Parathyroid adenoma (tissue), 2 donors: ENCODE measurements at regions not wholly inside any gene's neighbourhood (a gene's known extent, or its start where the extent isn't known, plus 50 kb on each side); places are given as distances from the start of the nearest gene placed in this dataset.

Source experiments
- H2AFZ ChIP-seq: fragments of 300-600 bp; sonication (generic); one replicate; pipeline ENCODE4 v1.7.0; 2017; ENCODE audit warnings: antibody characterized with exemption, mild to moderate bottlenecking
- H3K27ac ChIP-seq: fragments of 300-600 bp; sonication (generic); one replicate; pipeline ENCODE4 v1.7.0; 2017
- H3K27me3 ChIP-seq: fragments of 300-600 bp; sonication (generic); one replicate; pipeline ENCODE4 v1.7.0; 2017; ENCODE audit warnings: low read length; ENCODE audit not compliant: control insufficient read depth, insufficient read depth
- H3K36me3 ChIP-seq: fragments of 300-600 bp; sonication (generic); one replicate; pipeline ENCODE4 v1.7.0; 2017; ENCODE audit warnings: low read length; ENCODE audit not compliant: control insufficient read depth, insufficient read depth
- H3K4me1 ChIP-seq: fragments of 300-600 bp; sonication (generic); one replicate; pipeline ENCODE4 v1.7.0; 2017; ENCODE audit warnings: control low read depth
- H3K4me2 ChIP-seq: fragments of 300-600 bp; sonication (generic); one replicate; pipeline ENCODE4 v1.7.0; 2017; ENCODE audit warnings: low read length
- H3K4me3 ChIP-seq: fragments of 300-600 bp; sonication (generic); one replicate; pipeline ENCODE4 v1.7.0; 2017; ENCODE audit warnings: low read depth, low read length
- H3K79me2 ChIP-seq: fragments of 300-600 bp; sonication (generic); one replicate; pipeline ENCODE4 v1.7.0; 2017; ENCODE audit warnings: control low read depth
- H3K9ac ChIP-seq: fragments of 300-600 bp; sonication (generic); one replicate; pipeline ENCODE4 v1.7.0; 2017; ENCODE audit warnings: mild to moderate bottlenecking
- H3K9me3 ChIP-seq: fragments of 300-600 bp; sonication (generic); one replicate; pipeline ENCODE4 v1.7.0; 2017; ENCODE audit warnings: low read length; ENCODE audit not compliant: control insufficient read depth
- CTCF ChIP-seq: fragments of 300-600 bp; sonication (generic); IDR thresholded peaks from one replicate; pipeline ENCODE4 v1.7.0; 2017; ENCODE audit warnings: antibody characterized with exemption, mild to moderate bottlenecking
- donor health status: primary hyperparathyroidism.

GRCh38 chr2:34280606-34281005, 681.5 kb upstream of the FAM98A start:
- H2AFZ ChIP-seq, result no peak overlapping the region
- H3K27ac ChIP-seq, result no peak overlapping the region
- no peak overlapping the region for H3K4me2 ChIP-seq
- no peaks in the 10 kb centered on the region for H3K4me1 ChIP-seq
- H3K4me3 ChIP-seq, result no peak overlapping the region
- no peaks in the 10 kb centered on the region for H3K9me3 ChIP-seq
- no peaks in the 10 kb centered on the region for H3K79me2 ChIP-seq
- H3K9ac ChIP-seq, result no peak overlapping the region
- H3K27me3 ChIP-seq, result no peaks in the 10 kb centered on the region
- no peaks in the 10 kb centered on the region for H3K36me3 ChIP-seq
- TF ChIP-seq CTCF, result no peak

- Histone ChIP-seq H3K27ac (no peak overlapping the region), H3K27me3 (no peaks in the 10 kb centered on the region), H2AFZ (no peak overlapping the region), H3K9ac (no peak overlapping the region), H3K9me3 (no peaks in the 10 kb centered on the region), H3K4me1 (no peaks in the 10 kb centered on the region), H3K36me3 (no peaks in the 10 kb centered on the region), H3K4me2 (no peak overlapping the region), H3K4me3 (no peak overlapping the region), H3K79me2 (no peaks in the 10 kb centered on the region)
- no peak for TF ChIP-seq CTCF
Observed at GRCh38 chr2:34266908-34267697, 668.0 kb upstream of the FAM98A start.

GRCh38 chr2:34261701-34262100, 662.6 kb upstream of the FAM98A start:
- Histone ChIP-seq H3K79me2 (no peaks in the 10 kb centered on the region), H3K4me2 (no peak overlapping the region), H3K36me3 (no peaks in the 10 kb centered on the region), H3K27ac (no peak overlapping the region), H3K4me3 (no peak overlapping the region), H2AFZ (no peak overlapping the region), H3K4me1 (no peaks in the 10 kb centered on the region), H3K9ac (no peak overlapping the region), H3K27me3 (no peaks in the 10 kb centered on the region), H3K9me3 (no peaks in the 10 kb centered on the region)
- TF ChIP-seq CTCF, result no peak

- H3K4me2 ChIP-seq, result no peak overlapping the region
- H3K9ac ChIP-seq, result no peak overlapping the region
- H2AFZ ChIP-seq, result no peak overlapping the region
- H3K36me3 ChIP-seq, result no peaks in the 10 kb centered on the region
- no peaks in the 10 kb centered on the region for H3K9me3 ChIP-seq
- no peaks in the 10 kb centered on the region for H3K79me2 ChIP-seq
- no peak for TF ChIP-seq CTCF
- no peaks in the 10 kb centered on the region for H3K27me3 ChIP-seq
- H3K4me3 ChIP-seq, result no peak overlapping the region
- H3K27ac ChIP-seq, result no peak overlapping the region
- H3K4me1 ChIP-seq, result no peaks in the 10 kb centered on the region
Observed at GRCh38 chr2:34254272-34254878, 655.3 kb upstream of the FAM98A start.
